Stomach (tissue), 8 donors: ENCODE measurements at regions not wholly inside any gene's neighbourhood (a gene's known extent, or its start where the extent isn't known, plus 50 kb on each side); places are given as distances from the start of the nearest gene placed in this dataset.

ENCODE experiments used
- DNase-seq, 2 donors: peaks; one replicate each; pipeline versions ENCODE4 v3.0.0 to v3.0.0-alpha.2; 2013 to 2019
- H3K27ac ChIP-seq, 5 donors: fragments of 200-600 bp in 4 of 5; sonication (generic) in 4 of 5; one replicate each; pipeline ENCODE4 v1.5.1; 2013 to 2019; ENCODE audit warnings: mild to moderate bottlenecking in 1 of 5, moderate library complexity in 1 of 5
- H3K27me3 ChIP-seq, 3 donors: fragments of 200-600 bp; sonication (generic); one replicate each; pipeline ENCODE4 v1.5.1; 2017 to 2019; ENCODE audit warnings: mixed run types in 1 of 3
- H3K36me3 ChIP-seq, 4 donors: fragments of 200-600 bp; sonication (generic); 1 replicate in 3 of 4; 2 replicates in 1 of 4; pipeline ENCODE4 v1.5.1; 2016 to 2019
- H3K4me1 ChIP-seq, 4 donors: fragments of 200-600 bp; sonication (generic); one replicate each; pipeline ENCODE4 v1.5.1; 2016 to 2019
- H3K4me3 ChIP-seq, 4 donors: fragments of 200-600 bp; sonication (generic) in 3 of 4; one replicate each; pipeline ENCODE4 v1.5.1; 2016 to 2019; ENCODE audit warnings: mild to moderate bottlenecking in 1 of 4
- H3K9me3 ChIP-seq, 4 donors: fragments of 200-600 bp; sonication (generic); one replicate each; pipeline ENCODE4 v1.5.1; 2016 to 2019
- CTCF ChIP-seq, 7 experiments: fragments of 450-650 bp in 4 of 7; fragments of 200-600 bp in 3 of 7; sonication (generic) in 3 of 7; IDR thresholded peaks; one replicate each; pipeline ENCODE4 v1.5.1; 2016 to 2019; ENCODE audit warnings: antibody characterized with exemption in 7 of 7, control low read depth in 2 of 7, mild to moderate bottlenecking in 1 of 7
- EP300 ChIP-seq: sonication (generic); formaldehyde crosslinking; IDR thresholded peaks from one replicate; pipeline ENCODE4 v1.6.1; 2017; ENCODE audit warnings: antibody characterized with exemption
- POLR2A ChIP-seq, 4 donors: fragments of 450-650 bp; IDR thresholded peaks; one replicate each; pipeline ENCODE4 v1.6.1; 2016; ENCODE audit warnings: antibody characterized with exemption in 4 of 4, control low read depth in 2 of 4, mild to moderate bottlenecking in 1 of 4, moderate library complexity in 1 of 4
- POLR2AphosphoS5 ChIP-seq, 3 donors: sonication (generic); formaldehyde crosslinking; IDR thresholded peaks; one replicate each; pipeline ENCODE4 v1.6.1; 2016; ENCODE audit warnings: antibody characterized with exemption in 3 of 3
- WGBS, 5 donors: extraction: QIAGEN DNeasy Blood & Tissue Kit in 3 of 5; methylation state at CpG; one replicate each; pipeline versions ENCODE4 v1.1.5 to v1.1.7; 2013 to 2018; 5-methylcytosine and 5-hydroxymethylcytosine counted together
- intact Hi-C: fragments of 100-400 bp; cut with DNase I; formaldehyde crosslinking; loops from one replicate; pipeline ENCODE4 v1.15.1; 2023; ENCODE audit warnings: low total_unique reads
- donor health status: healthy with polysubstance abuse.
- donor health status: Bipolar disorder and iron deficiency.
- donor health status: healthy.

GRCh38 chr18:67919316-67919715 is 402.8 kb upstream of the DSEL start:
- no peak for DNase-seq
- Histone ChIP-seq H3K4me3 (no peak overlapping the region), H3K27ac (no peak overlapping the region), H3K4me1 (no peaks in the 10 kb centered on the region), H3K9me3 (no peaks in the 10 kb centered on the region), H3K27me3 (no peaks in the 10 kb centered on the region), H3K36me3 (no peaks in the 10 kb centered on the region)
- WGBS, 5 donors = 91 to 96% (median 92%) methylated on average over 1 of the region's 1 CpG
- TF ChIP-seq CTCF (IDR thresholded peaks at IDR 0.05) = no peak
- no peak for TF ChIP-seq POLR2AphosphoS5 (IDR thresholded peaks at IDR 0.05)
- no peak for TF ChIP-seq EP300
- no peak for TF ChIP-seq POLR2A (IDR thresholded peaks at IDR 0.05)
- intact Hi-C loops = no loop called here

GRCh38 chr18:67916097-67916496 is 399.6 kb upstream of the DSEL start:
- Histone ChIP-seq H3K27ac (no peak overlapping the region), H3K27me3 (no peaks in the 10 kb centered on the region), H3K4me3 (no peak overlapping the region), H3K4me1 (no peaks in the 10 kb centered on the region), H3K9me3 (no peaks in the 10 kb centered on the region), H3K36me3 (no peaks in the 10 kb centered on the region)
- DNase-seq = no peak
- TF ChIP-seq POLR2AphosphoS5 (IDR thresholded peaks at IDR 0.05) (no peak), EP300 (no peak), POLR2A (IDR thresholded peaks at IDR 0.05) (no peak), CTCF (IDR thresholded peaks at IDR 0.05) (no peak)
- intact Hi-C loops = no loop called here
- WGBS, 5 donors = 83 to 94% (median 86%) methylated on average over 7 of the region's 7 CpGs

- no peaks in the 10 kb centered on the region for H3K27me3 ChIP-seq
- no peak for DNase-seq
- intact Hi-C loops = no loop called here
- no peaks in the 10 kb centered on the region for H3K36me3 ChIP-seq
- no peak overlapping the region for H3K4me3 ChIP-seq
- TF ChIP-seq EP300 (no peak), POLR2A (IDR thresholded peaks at IDR 0.05) (no peak), POLR2AphosphoS5 (IDR thresholded peaks at IDR 0.05) (no peak), CTCF (IDR thresholded peaks at IDR 0.05) (no peak)
- H3K27ac ChIP-seq = no peak overlapping the region
- no peaks in the 10 kb centered on the region for H3K4me1 ChIP-seq
- WGBS, 5 donors = 30 to 78% (median 70%) methylated on average over 1 of the region's 1 CpG
- H3K9me3 ChIP-seq = no peaks in the 10 kb centered on the region
Observed at GRCh38 chr18:67913040-67913439, 396.5 kb upstream of the DSEL start.

GRCh38 chr18:67901573-67901972 is 385.1 kb upstream of the DSEL start:
- Histone ChIP-seq H3K9me3 (no peaks in the 10 kb centered on the region), H3K4me1 (no peaks in the 10 kb centered on the region), H3K4me3 (no peak overlapping the region), H3K36me3 (no peaks in the 10 kb centered on the region), H3K27ac (no peak overlapping the region), H3K27me3 (no peaks in the 10 kb centered on the region)
- WGBS, 5 donors = 77 to 90% (median 86%) methylated on average over 5 of the region's 5 CpGs
- no peak for TF ChIP-seq POLR2AphosphoS5 (IDR thresholded peaks at IDR 0.05)
- TF ChIP-seq EP300 = no peak
- no peak for TF ChIP-seq POLR2A (IDR thresholded peaks at IDR 0.05)
- TF ChIP-seq CTCF (IDR thresholded peaks at IDR 0.05) = no peak
- no peak for DNase-seq
- intact Hi-C loops = no loop called here
